ENCODE measurements at regions not wholly inside any gene's neighbourhood (a gene's known extent, or its start where the extent isn't known, plus 50 kb on each side); places are given as distances from the start of the nearest gene placed in this dataset.

DNA sequence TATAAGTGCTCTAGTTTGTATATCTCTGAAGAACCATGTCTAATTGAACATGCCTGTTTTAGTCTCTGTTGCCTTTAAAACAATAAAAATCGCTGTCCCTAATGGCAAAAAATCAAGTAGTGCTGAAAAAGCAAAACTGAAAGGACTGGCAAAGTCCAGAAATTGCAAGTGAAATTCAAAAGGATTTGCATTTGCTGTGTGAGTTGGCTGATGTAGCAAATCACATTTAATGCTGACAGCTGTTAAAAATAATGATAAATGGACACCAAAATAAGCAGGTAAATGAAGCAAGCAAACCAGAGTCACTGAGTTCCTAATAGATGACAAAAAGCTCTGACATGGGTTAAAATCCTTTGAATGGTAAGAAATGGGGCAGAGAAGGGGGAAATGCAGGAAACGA lies 874.1 kb downstream of the GRM8 start:
- Histone ChIP-seq H3K79me2 (ENCODE audit: control insufficient read depth, insufficient read depth, low read length) (no peaks in the 10 kb centered on the region), H3K36me3 (ENCODE audit: control insufficient read depth in 2 of 2, extremely low read depth in 1 of 2, insufficient read depth in 2 of 2, low read length in 2 of 2) (no peaks in the 10 kb centered on the region), H2AFZ (ENCODE audit: control insufficient read depth, low read length) (no peak overlapping the region), H3K9ac (ENCODE audit: control insufficient read depth, extremely low read depth, insufficient read depth, low read length) (no peak overlapping the region), H3K4me3 (ENCODE audit: control insufficient read depth in 2 of 3, extremely low read depth in 1 of 3, insufficient read depth in 2 of 3, low read depth in 1 of 3, low read length in 3 of 3) (no peak overlapping the region), H3K9me1 (ENCODE audit: control insufficient read depth, extremely low read depth, insufficient read depth, low read length) (no peaks in the 10 kb centered on the region), H3K4me1 (ENCODE audit: control insufficient read depth, extremely low read depth, insufficient read depth, low read length) (no peaks in the 10 kb centered on the region), H4K20me1 (ENCODE audit: control insufficient read depth, extremely low read depth, insufficient read depth, low read length) (no peaks in the 10 kb centered on the region), H3K27me3 (ENCODE audit: control insufficient read depth, extremely low read depth, insufficient read depth, low read length) (no peaks in the 10 kb centered on the region), H3K27ac (ENCODE audit: control insufficient read depth, insufficient read depth, low read length) (no peak overlapping the region), H3K4me2 (ENCODE audit: control insufficient read depth, extremely low read depth, insufficient read depth, low read depth, low read length) (no peak overlapping the region), H3K9me3 (ENCODE audit: control insufficient read depth, low read depth, low read length) (no peaks in the 10 kb centered on the region)
- DNase-seq (ENCODE audit: low read depth, low spot score) (no peak), FAIRE-seq (no peak)
- dilution Hi-C loops (cut with MboI; ENCODE audit: extremely low pct_ligation_motif_present, low sequenced_read_pairs), result no loop called here
- TF ChIP-seq EZH2 (IDR thresholded peaks at IDR 0.05; ENCODE audit: low read length), result no peak
- TF ChIP-seq, protein P1, sequence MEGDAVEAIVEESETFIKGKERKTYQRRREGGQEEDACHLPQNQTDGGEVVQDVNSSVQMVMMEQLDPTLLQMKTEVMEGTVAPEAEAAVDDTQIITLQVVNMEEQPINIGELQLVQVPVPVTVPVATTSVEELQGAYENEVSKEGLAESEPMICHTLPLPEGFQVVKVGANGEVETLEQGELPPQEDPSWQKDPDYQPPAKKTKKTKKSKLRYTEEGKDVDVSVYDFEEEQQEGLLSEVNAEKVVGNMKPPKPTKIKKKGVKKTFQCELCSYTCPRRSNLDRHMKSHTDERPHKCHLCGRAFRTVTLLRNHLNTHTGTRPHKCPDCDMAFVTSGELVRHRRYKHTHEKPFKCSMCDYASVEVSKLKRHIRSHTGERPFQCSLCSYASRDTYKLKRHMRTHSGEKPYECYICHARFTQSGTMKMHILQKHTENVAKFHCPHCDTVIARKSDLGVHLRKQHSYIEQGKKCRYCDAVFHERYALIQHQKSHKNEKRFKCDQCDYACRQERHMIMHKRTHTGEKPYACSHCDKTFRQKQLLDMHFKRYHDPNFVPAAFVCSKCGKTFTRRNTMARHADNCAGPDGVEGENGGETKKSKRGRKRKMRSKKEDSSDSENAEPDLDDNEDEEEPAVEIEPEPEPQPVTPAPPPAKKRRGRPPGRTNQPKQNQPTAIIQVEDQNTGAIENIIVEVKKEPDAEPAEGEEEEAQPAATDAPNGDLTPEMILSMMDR (optimal IDR thresholded peaks at IDR 0.05 in 1 of 3, IDR thresholded peaks at IDR 0.05 in 1 of 3, conservative IDR thresholded peaks at IDR 0.05 in 1 of 3; ENCODE audit: extremely low read depth in 1 of 3, insufficient read depth in 2 of 3, low read length in 3 of 3), result no peak

DNA sequence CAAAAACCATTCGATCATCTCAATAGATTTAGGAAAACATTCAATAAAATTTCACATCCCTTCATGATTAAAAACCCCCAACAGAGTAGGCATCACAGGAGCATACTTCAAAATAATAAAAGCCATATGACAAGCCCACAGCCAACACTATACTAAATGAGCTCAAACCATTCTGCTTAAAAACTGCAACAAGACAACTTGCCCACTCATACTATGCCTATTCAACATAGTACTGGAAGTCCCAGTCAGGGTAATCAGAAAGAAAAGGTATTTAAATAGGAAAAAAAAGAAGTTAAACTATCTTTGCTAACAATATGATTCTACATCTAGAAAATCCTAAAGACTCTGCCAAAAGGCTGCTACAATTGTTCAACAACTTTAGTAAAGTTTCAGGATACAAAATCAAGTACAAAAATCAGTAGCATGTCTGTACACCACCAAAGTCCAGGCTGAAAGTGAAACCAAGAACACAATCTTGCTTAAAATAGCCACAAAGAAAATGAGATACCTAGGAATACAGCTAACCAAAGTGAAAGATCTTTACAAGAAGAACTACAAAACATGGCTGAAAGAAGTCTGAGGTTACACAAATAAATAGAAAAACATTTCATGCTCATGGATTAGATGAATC lies 882.6 kb downstream of the GRM8 start:
- TF ChIP-seq EZH2 (IDR thresholded peaks at IDR 0.05; ENCODE audit: low read length), result no peak
- TF ChIP-seq, protein P1 (optimal IDR thresholded peaks at IDR 0.05 in 1 of 3, IDR thresholded peaks at IDR 0.05 in 1 of 3, conservative IDR thresholded peaks at IDR 0.05 in 1 of 3; ENCODE audit: extremely low read depth in 1 of 3, insufficient read depth in 2 of 3, low read length in 3 of 3), result no peak
- Histone ChIP-seq H3K27me3 (ENCODE audit: control insufficient read depth, extremely low read depth, insufficient read depth, low read length) (no peaks in the 10 kb centered on the region), H3K9ac (ENCODE audit: control insufficient read depth, extremely low read depth, insufficient read depth, low read length) (no peak overlapping the region), H3K9me1 (ENCODE audit: control insufficient read depth, extremely low read depth, insufficient read depth, low read length) (no peaks in the 10 kb centered on the region), H3K79me2 (ENCODE audit: control insufficient read depth, insufficient read depth, low read length) (no peaks in the 10 kb centered on the region), H3K4me2 (ENCODE audit: control insufficient read depth, extremely low read depth, insufficient read depth, low read depth, low read length) (no peak overlapping the region), H3K4me1 (ENCODE audit: control insufficient read depth, extremely low read depth, insufficient read depth, low read length) (no peaks in the 10 kb centered on the region), H3K36me3 (ENCODE audit: control insufficient read depth in 2 of 2, extremely low read depth in 1 of 2, insufficient read depth in 2 of 2, low read length in 2 of 2) (no peaks in the 10 kb centered on the region), H3K9me3 (ENCODE audit: control insufficient read depth, low read depth, low read length) (no peaks in the 10 kb centered on the region), H4K20me1 (ENCODE audit: control insufficient read depth, extremely low read depth, insufficient read depth, low read length) (no peaks in the 10 kb centered on the region), H3K4me3 (ENCODE audit: control insufficient read depth in 2 of 3, extremely low read depth in 1 of 3, insufficient read depth in 2 of 3, low read depth in 1 of 3, low read length in 3 of 3) (no peak overlapping the region), H3K27ac (ENCODE audit: control insufficient read depth, insufficient read depth, low read length) (no peak overlapping the region), H2AFZ (ENCODE audit: control insufficient read depth, low read length) (no peak overlapping the region)
- dilution Hi-C loops (cut with MboI; ENCODE audit: extremely low pct_ligation_motif_present, low sequenced_read_pairs), result no loop called here
- DNase-seq (ENCODE audit: low read depth, low spot score) (no peak), FAIRE-seq (no peak)

All from keratinocyte (primary cell).